ENCODE measurements at regions not wholly inside any gene's neighbourhood (a gene's known extent, or its start where the extent isn't known, plus 50 kb on each side); places are given as distances from the start of the nearest gene placed in this dataset.

DNA sequence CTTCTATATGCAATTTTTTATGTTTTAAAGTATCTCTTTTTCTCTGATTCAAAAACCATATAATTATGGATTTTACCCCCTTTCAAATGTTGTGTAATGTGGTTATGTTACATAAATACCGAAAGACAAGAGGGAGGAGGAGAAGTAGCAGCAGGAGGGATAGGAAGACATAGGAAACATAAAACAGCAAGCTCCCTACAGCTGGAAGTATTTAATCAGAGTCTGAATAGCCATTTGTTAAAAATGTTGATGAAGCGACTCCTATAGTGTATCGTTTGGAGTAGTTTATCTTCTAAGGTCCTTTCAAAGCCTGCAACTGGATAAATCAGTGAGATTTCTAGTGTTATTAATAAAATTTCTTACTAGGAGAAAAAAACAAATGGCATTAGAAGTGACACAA is 598.1 kb upstream of the GOLIM4 start:
- TF ChIP-seq, protein P1, sequence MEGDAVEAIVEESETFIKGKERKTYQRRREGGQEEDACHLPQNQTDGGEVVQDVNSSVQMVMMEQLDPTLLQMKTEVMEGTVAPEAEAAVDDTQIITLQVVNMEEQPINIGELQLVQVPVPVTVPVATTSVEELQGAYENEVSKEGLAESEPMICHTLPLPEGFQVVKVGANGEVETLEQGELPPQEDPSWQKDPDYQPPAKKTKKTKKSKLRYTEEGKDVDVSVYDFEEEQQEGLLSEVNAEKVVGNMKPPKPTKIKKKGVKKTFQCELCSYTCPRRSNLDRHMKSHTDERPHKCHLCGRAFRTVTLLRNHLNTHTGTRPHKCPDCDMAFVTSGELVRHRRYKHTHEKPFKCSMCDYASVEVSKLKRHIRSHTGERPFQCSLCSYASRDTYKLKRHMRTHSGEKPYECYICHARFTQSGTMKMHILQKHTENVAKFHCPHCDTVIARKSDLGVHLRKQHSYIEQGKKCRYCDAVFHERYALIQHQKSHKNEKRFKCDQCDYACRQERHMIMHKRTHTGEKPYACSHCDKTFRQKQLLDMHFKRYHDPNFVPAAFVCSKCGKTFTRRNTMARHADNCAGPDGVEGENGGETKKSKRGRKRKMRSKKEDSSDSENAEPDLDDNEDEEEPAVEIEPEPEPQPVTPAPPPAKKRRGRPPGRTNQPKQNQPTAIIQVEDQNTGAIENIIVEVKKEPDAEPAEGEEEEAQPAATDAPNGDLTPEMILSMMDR (IDR thresholded peaks at IDR 0.05; ENCODE audit: poor library complexity) = no peak
- TF ChIP-seq EZH2phosphoT487 (IDR thresholded peaks at IDR 0.05; ENCODE audit: low read depth, severe bottlenecking, unreplicated experiment) (no peak), EZH2 (IDR thresholded peaks at IDR 0.05; ENCODE audit: borderline replicate concordance) (no peak)
